H1 (cell line): ENCODE measurements at regions not wholly inside any gene's neighbourhood (a gene's known extent, or its start where the extent isn't known, plus 50 kb on each side); places are given as distances from the start of the nearest gene placed in this dataset.

ENCODE experiments used
- CTCF ChIA-PET: fragments of 300-600 bp; sonication (Branson Sonifier 250); formaldehyde crosslinking; loops from one replicate; lab custom pipeline; 2021; ENCODE audit not compliant: partially characterized antibody; lab: Charles Lee
- POLR2A ChIA-PET: fragments of 300-600 bp; sonication (Branson Sonifier 250); formaldehyde crosslinking; loops from one replicate; lab custom pipeline; 2021; ENCODE audit warnings: inconsistent platforms; ENCODE audit not compliant: partially characterized antibody; lab: Charles Lee
- DNase-seq, 2 experiments: peaks; one replicate each; pipeline versions ENCODE4 v3.0.0 to v3.0.0-alpha.2; 2010 to 2022; ENCODE audit warnings: low spot score in 2 of 2, low read depth in 1 of 2, mixed read lengths in 1 of 2
- FAIRE-seq: peaks from 2 replicates; lab custom pipeline; 2011; peaks lifted over from hg19 to GRCh38; lab: Jason Lieb, UNC
- H2AFZ ChIP-seq: 2 replicates; pipeline ENCODE4 v1.8.1; 2012; ENCODE audit warnings: low read length, inconsistent platforms
- H2AK5ac ChIP-seq: 2 replicates; pipeline ENCODE4 v1.6.1; 2013; ENCODE audit warnings: low read depth, low read length
- H2BK120ac ChIP-seq: replicated peaks from 2 replicates; pipeline ENCODE3; 2013; ENCODE audit warnings: low read depth, low read length, inconsistent platforms
- H2BK12ac ChIP-seq: 2 replicates; pipeline ENCODE4 v1.6.1; 2013; ENCODE audit warnings: low read depth, low read length
- H2BK15ac ChIP-seq: 2 replicates; pipeline ENCODE4 v1.6.1; 2013; ENCODE audit warnings: low read length
- H2BK20ac ChIP-seq: 2 replicates; pipeline ENCODE4 v1.6.1; 2013; ENCODE audit warnings: low read length
- H2BK5ac ChIP-seq: 2 replicates; pipeline ENCODE4 v1.6.1; 2013; ENCODE audit warnings: low read depth, low read length
- H3K14ac ChIP-seq: 2 replicates; pipeline ENCODE4 v1.6.1; 2013; ENCODE audit warnings: inconsistent platforms; ENCODE audit not compliant: insufficient read length
- H3K18ac ChIP-seq: 2 replicates; pipeline ENCODE4 v1.6.1; 2013; ENCODE audit warnings: low read length; ENCODE audit errors: extremely low read depth
- H3K23ac ChIP-seq: 2 replicates; pipeline ENCODE4 v1.6.1; 2013; ENCODE audit warnings: inconsistent platforms; ENCODE audit not compliant: insufficient read length
- H3K23me2 ChIP-seq: 2 replicates; pipeline ENCODE4 v1.6.1; 2013; ENCODE audit warnings: low read depth, low read length
- H3K27ac ChIP-seq: 2 replicates; pipeline ENCODE4 v1.6.1; 2011; ENCODE audit warnings: low read depth, low read length, inconsistent platforms
- H3K27me3 ChIP-seq, 4 experiments: replicated peaks in 1 of 4; 1 replicate in 1 of 4; 2 replicates in 3 of 4; pipeline versions ENCODE4 v1.6.1 to v1.8.1; 2011 to 2013; ENCODE audit warnings: low read length in 3 of 4, mild to moderate bottlenecking in 3 of 4, inconsistent platforms in 2 of 4, mixed read lengths in 2 of 4, moderate library complexity in 1 of 4; ENCODE audit not compliant: control insufficient read depth in 3 of 4, insufficient read depth in 3 of 4; ENCODE audit errors: extremely low read depth in 1 of 4
- H3K36me3 ChIP-seq, 4 experiments: 2 replicates each; pipeline versions ENCODE4 v1.6.1 to v1.8.1; 2011 to 2013; ENCODE audit warnings: mild to moderate bottlenecking in 4 of 4, low read length in 3 of 4, moderate library complexity in 2 of 4, control low read depth in 1 of 4, inconsistent platforms in 1 of 4; ENCODE audit not compliant: insufficient read depth in 4 of 4, control insufficient read depth in 2 of 4
- H3K4ac ChIP-seq: replicated peaks from 2 replicates; pipeline ENCODE3; 2013; ENCODE audit warnings: low read length, low read depth, mixed read lengths, inconsistent platforms; ENCODE audit not compliant: insufficient read length
- H3K4me1 ChIP-seq, 4 experiments: replicated peaks in 1 of 4; 1 replicate in 1 of 4; 2 replicates in 3 of 4; pipeline versions ENCODE4 v1.6.1 to v1.8.1; 2011 to 2013; ENCODE audit warnings: low read length in 3 of 4, inconsistent platforms in 2 of 4, mixed read lengths in 1 of 4; ENCODE audit not compliant: insufficient read depth in 4 of 4, control insufficient read depth in 3 of 4
- H3K4me2 ChIP-seq, 2 experiments: 2 replicates each; pipeline versions ENCODE4 v1.6.1 to v1.8.1; 2011 to 2013; ENCODE audit warnings: low read depth in 2 of 2, low read length in 2 of 2, control low read depth in 1 of 2, inconsistent platforms in 1 of 2, mild to moderate bottlenecking in 1 of 2; ENCODE audit not compliant: insufficient read depth in 1 of 2
- H3K4me3 ChIP-seq, 4 experiments: fragments of 200-600, 300-600 bp in 1 of 4; sonication (generic), shearing (Covaris generic), sonication (Bioruptor Twin) in 1 of 4; 2 replicates each; pipeline versions ENCODE4 v1.5.1 to v1.8.1; 2011 to 2016; ENCODE audit warnings: low read length in 4 of 4, low read depth in 3 of 4, control low read depth in 2 of 4, inconsistent platforms in 2 of 4, mild to moderate bottlenecking in 2 of 4, mixed read lengths in 1 of 4, moderate library complexity in 1 of 4; ENCODE audit not compliant: insufficient read depth in 2 of 4; ENCODE audit errors: extremely low read depth in 1 of 4
- H3K56ac ChIP-seq: replicated peaks from 2 replicates; pipeline ENCODE3; 2013; ENCODE audit warnings: low read depth, mild to moderate bottlenecking, mixed read lengths, low read length, inconsistent platforms; ENCODE audit not compliant: insufficient read length
- H3K79me1 ChIP-seq: 2 replicates; pipeline ENCODE4 v1.6.1; 2013; ENCODE audit warnings: low read depth, low read length, control low read depth
- H3K79me2 ChIP-seq, 2 experiments: 2 replicates each; pipeline versions ENCODE4 v1.6.1 to v1.8.1; 2012 to 2013; ENCODE audit warnings: low read length in 2 of 2, mild to moderate bottlenecking in 2 of 2, inconsistent platforms in 1 of 2; ENCODE audit not compliant: insufficient read depth in 2 of 2, control insufficient read depth in 1 of 2
- H3K9ac ChIP-seq, 4 experiments: replicated peaks in 1 of 4; 1 replicate in 1 of 4; 2 replicates in 3 of 4; pipeline versions ENCODE4 v1.6.1 to v1.8.1; 2011 to 2013; ENCODE audit warnings: low read depth in 3 of 4, low read length in 3 of 4, control low read depth in 2 of 4, mild to moderate bottlenecking in 2 of 4, moderate library complexity in 2 of 4, inconsistent platforms in 1 of 4; ENCODE audit errors: extremely low read depth in 1 of 4
- H3K9me3 ChIP-seq, 2 experiments: 2 replicates each; pipeline versions ENCODE4 v1.6.1 to v1.8.1; 2012 to 2013; ENCODE audit warnings: mild to moderate bottlenecking in 2 of 2, moderate library complexity in 2 of 2, control low read depth in 1 of 2, inconsistent platforms in 1 of 2, low read depth in 1 of 2, low read length in 1 of 2, mixed read lengths in 1 of 2; ENCODE audit not compliant: insufficient read depth in 2 of 2
- H4K20me1 ChIP-seq, 2 experiments: replicated peaks in 1 of 2; 2 replicates each; pipeline versions ENCODE3 to v1.8.1; 2011 to 2013; ENCODE audit warnings: inconsistent platforms in 2 of 2, low read length in 2 of 2, mild to moderate bottlenecking in 1 of 2; ENCODE audit not compliant: insufficient read depth in 2 of 2, control insufficient read depth in 1 of 2
- H4K5ac ChIP-seq: 2 replicates; pipeline ENCODE4 v1.6.1; 2013; ENCODE audit warnings: low read length, low read depth, mixed read lengths, inconsistent platforms; ENCODE audit not compliant: insufficient read length
- H4K8ac ChIP-seq: 2 replicates; pipeline ENCODE4 v1.8.0; 2013; ENCODE audit warnings: mild to moderate bottlenecking, moderate library complexity, low read length, inconsistent platforms; ENCODE audit not compliant: insufficient read depth; ENCODE audit errors: extremely low read depth
- H4K91ac ChIP-seq: replicated peaks from 2 replicates; pipeline ENCODE3; 2013; ENCODE audit warnings: low read length, mixed read lengths, inconsistent platforms; ENCODE audit not compliant: insufficient read length
- BCL11A ChIP-seq, 2 experiments: IDR thresholded peaks; one replicate each; pipeline ENCODE4 v1.6.1; 2011; ENCODE audit warnings: low read depth in 2 of 2, low read length in 2 of 2, mild to moderate bottlenecking in 2 of 2
- CBX8 ChIP-seq: fragments of 300-800, 300-1000 bp; sonication (generic); IDR thresholded peaks from 2 replicates; pipeline ENCODE4 v1.7.1; 2016; ENCODE audit warnings: low read depth, low read length, borderline replicate concordance
- CEBPB ChIP-seq: IDR thresholded peaks from 2 replicates; pipeline ENCODE4 v1.6.1; 2012; ENCODE audit warnings: low read depth, low read length
- JUN ChIP-seq: IDR thresholded peaks from 2 replicates; pipeline ENCODE4 v1.6.1; 2011; ENCODE audit warnings: low read depth, mild to moderate bottlenecking, improper control_type of control experiment, low read length
- NANOG ChIP-seq: IDR thresholded peaks from 2 replicates; pipeline ENCODE4 v1.6.1; 2011; ENCODE audit warnings: low read length, low read depth, mild to moderate bottlenecking, inconsistent platforms; ENCODE audit not compliant: insufficient read depth, poor library complexity, severe bottlenecking
- RNF2 ChIP-seq: fragments of 200-900, 300-1000 bp; sonication (generic); IDR thresholded peaks from 2 replicates; pipeline ENCODE4 v1.7.1; 2016; ENCODE audit warnings: borderline replicate concordance, low read depth, mild to moderate bottlenecking, antibody characterized with exemption, low read length; ENCODE audit not compliant: poor library complexity, severe bottlenecking; ENCODE audit errors: missing control alignments
- SAP30 ChIP-seq: fragments of 300-600 bp; sonication (generic); IDR thresholded peaks from 2 replicates; pipeline ENCODE4 v1.7.1; 2012; ENCODE audit warnings: low read length, moderate library complexity, mild to moderate bottlenecking, inconsistent platforms; ENCODE audit not compliant: insufficient read depth, insufficient replicate concordance
- SIN3A ChIP-seq, 2 experiments: IDR thresholded peaks in 1 of 2; conservative IDR thresholded peaks in 1 of 2; 2 replicates each; pipeline ENCODE4 v1.6.1; 2011 to 2012; ENCODE audit warnings: low read length in 2 of 2, improper control_type of control experiment in 1 of 2, low read depth in 1 of 2, mild to moderate bottlenecking in 1 of 2
- SP4 ChIP-seq: IDR thresholded peaks from 2 replicates; pipeline ENCODE4 v1.6.1; 2012; ENCODE audit warnings: low read length, inconsistent platforms
- WGBS, 2 experiments: shearing (Covaris generic) in 1 of 2; methylation state at CpG; one replicate each; pipeline versions ENCODE4 v1.1.6 to v1.1.7; 2013 to 2015; ENCODE audit warnings: low lambda C conversion rate in 2 of 2, mixed read lengths in 2 of 2, inconsistent platforms in 1 of 2, low coverage in 1 of 2, missing lambda C conversion rate in 1 of 2; ENCODE audit not compliant: insufficient replicate concordance in 2 of 2, insufficient coverage in 1 of 2, insufficient read length in 1 of 2; ENCODE audit errors: extremely low coverage in 1 of 2, missing lambda C conversion rate in 1 of 2; 5-methylcytosine and 5-hydroxymethylcytosine counted together
- TF ChIP-seq, protein P1 (sequence below): IDR thresholded peaks from 2 replicates; pipeline ENCODE4 v1.6.1; 2011; ENCODE audit warnings: low read depth, mild to moderate bottlenecking, low read length; ENCODE audit not compliant: insufficient read depth

GRCh38 chr18:77899972-77900754 lies 650.5 kb downstream of the GALR1 start:
- CTCF ChIA-PET, result interaction anchor here (0.6 to 1.5 kb wide), 11 partner anchors 10 to 1428 kb away, joined by 3 to 9 read pairs (median 4); no protein-coding TSS in a partner anchor
- no peak for FAIRE-seq
- TF ChIP-seq, protein P1, sequence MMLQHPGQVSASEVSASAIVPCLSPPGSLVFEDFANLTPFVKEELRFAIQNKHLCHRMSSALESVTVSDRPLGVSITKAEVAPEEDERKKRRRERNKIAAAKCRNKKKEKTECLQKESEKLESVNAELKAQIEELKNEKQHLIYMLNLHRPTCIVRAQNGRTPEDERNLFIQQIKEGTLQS, result peak; percentile 41; the same call in 1 of the 2 replicates
- no peak for TF ChIP-seq BCL11A (IDR thresholded peaks at IDR 0.05; ENCODE audit: low read depth in 2 of 2, low read length in 2 of 2)
- no peak for TF ChIP-seq CBX8
- TF ChIP-seq RNF2, result no peak
- TF ChIP-seq JUN, result no peak
- no peak for TF ChIP-seq NANOG
- no peak for TF ChIP-seq SAP30
- no peak for TF ChIP-seq SP4
- TF ChIP-seq SIN3A (conservative IDR thresholded peaks at IDR 0.05 in 1 of 2, IDR thresholded peaks at IDR 0.05 in 1 of 2; ENCODE audit: low read depth in 1 of 2, low read length in 2 of 2), result no peak
- no peak for TF ChIP-seq CEBPB

More at GRCh38 chr18:77899972-77900754, 650.5 kb downstream of the GALR1 start:
- Histone ChIP-seq H2BK5ac (0 out of 2 replicates have a peak overlapping the region, but pooled peaks have one; percentile 29), H3K23ac (no peak overlapping the region), H2AK5ac (no peak overlapping the region), H2AFZ (peak overlapping the region; percentile 89), H4K5ac (peak overlapping the region; percentile 47), H4K20me1 (no peaks in the 10 kb centered on the region), H4K91ac (peak overlapping the region; percentile 96), H3K23me2 (peaks cover 2% of the 10 kb centered on the region; the same call in 1 of the 2 replicates), H3K27me3 (no peaks in the 10 kb centered on the region), H3K4me1 (peaks cover 0 to 6% (median 2%) of the 10 kb centered on the region in 4 experiments; a peak in 2 of 7 replicates), H2BK20ac (no peak overlapping the region), H3K79me1 (no peaks in the 10 kb centered on the region), H3K9ac (peak overlapping the region in 2 of 4 experiments; percentile 15 to 19; a peak in 3 of 7 replicates), H3K56ac (no peak overlapping the region), H3K4ac (no peak overlapping the region), H3K4me3 (peak overlapping the region; percentile 43 to 71 (median 49)), H2BK12ac (peak overlapping the region; percentile 21; the same call in 1 of the 2 replicates), H2BK120ac (no peak overlapping the region), H2BK15ac (no peak overlapping the region), H3K27ac (no peak overlapping the region), H3K14ac (no peak overlapping the region), H3K9me3 (no peaks in the 10 kb centered on the region), H3K79me2 (no peaks in the 10 kb centered on the region), H3K18ac (peak overlapping the region; percentile 60; the same call in 1 of the 2 replicates), H4K8ac (peak overlapping the region; percentile 89), H3K4me2 (peak overlapping the region; percentile 45 to 69), H3K36me3 (no peaks in the 10 kb centered on the region)
- POLR2A ChIA-PET, result no interaction called here
- 20% methylated on average over 33 of the region's 64 CpGs; no CpG with 5 or more reads in 1 of the 2 experiments for WGBS, 2 experiments
- peak in 1 of 2 experiments; percentile 81 for DNase-seq
